Coronary artery (tissue), 2 donors: ENCODE measurements at regions not wholly inside any gene's neighbourhood (a gene's known extent, or its start where the extent isn't known, plus 50 kb on each side); places are given as distances from the start of the nearest gene placed in this dataset.

Experiments
- DNase-seq: peaks from one replicate; pipeline ENCODE4 v3.0.0-alpha.2; 2017; ENCODE audit warnings: low spot score
- H3K27ac ChIP-seq, 2 donors: fragments of 200-600 bp; sonication (generic); one replicate each; pipeline ENCODE4 v1.5.1; 2016 to 2019
- H3K4me3 ChIP-seq: fragments of 200-600 bp; sonication (generic); 2 replicates; pipeline ENCODE4 v1.5.1; 2016; ENCODE audit warnings: mild to moderate bottlenecking, moderate library complexity
- TF ChIP-seq, protein P1 (sequence below): fragments of 200-600 bp; sonication (generic); IDR thresholded peaks from one replicate; pipeline ENCODE4 v1.5.1; 2019; ENCODE audit warnings: antibody characterized with exemption

DNA sequence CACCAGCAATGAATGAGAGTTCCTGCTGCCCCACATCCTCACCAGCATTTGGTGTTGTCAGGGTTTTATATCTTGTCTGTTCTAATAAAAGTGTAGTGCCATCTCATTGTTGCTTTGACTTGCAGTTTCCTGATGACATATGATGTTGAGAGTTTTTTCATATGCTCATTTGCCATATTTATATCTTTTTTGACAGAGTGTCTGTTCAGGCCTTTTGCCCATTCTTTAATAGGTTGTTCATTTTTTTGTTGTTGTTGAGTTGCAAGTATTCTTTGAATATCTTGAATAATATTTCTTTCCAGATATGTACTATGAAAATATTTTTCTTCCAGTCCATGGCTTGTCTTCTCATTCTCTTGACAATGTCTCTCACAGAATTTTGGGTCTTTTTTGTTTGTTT lies 111.7 kb upstream of the KCNJ15 start:
- Histone ChIP-seq H3K27ac (no peak overlapping the region), H3K4me3 (no peak overlapping the region)
- no peak for DNase-seq
- TF ChIP-seq, protein P1, sequence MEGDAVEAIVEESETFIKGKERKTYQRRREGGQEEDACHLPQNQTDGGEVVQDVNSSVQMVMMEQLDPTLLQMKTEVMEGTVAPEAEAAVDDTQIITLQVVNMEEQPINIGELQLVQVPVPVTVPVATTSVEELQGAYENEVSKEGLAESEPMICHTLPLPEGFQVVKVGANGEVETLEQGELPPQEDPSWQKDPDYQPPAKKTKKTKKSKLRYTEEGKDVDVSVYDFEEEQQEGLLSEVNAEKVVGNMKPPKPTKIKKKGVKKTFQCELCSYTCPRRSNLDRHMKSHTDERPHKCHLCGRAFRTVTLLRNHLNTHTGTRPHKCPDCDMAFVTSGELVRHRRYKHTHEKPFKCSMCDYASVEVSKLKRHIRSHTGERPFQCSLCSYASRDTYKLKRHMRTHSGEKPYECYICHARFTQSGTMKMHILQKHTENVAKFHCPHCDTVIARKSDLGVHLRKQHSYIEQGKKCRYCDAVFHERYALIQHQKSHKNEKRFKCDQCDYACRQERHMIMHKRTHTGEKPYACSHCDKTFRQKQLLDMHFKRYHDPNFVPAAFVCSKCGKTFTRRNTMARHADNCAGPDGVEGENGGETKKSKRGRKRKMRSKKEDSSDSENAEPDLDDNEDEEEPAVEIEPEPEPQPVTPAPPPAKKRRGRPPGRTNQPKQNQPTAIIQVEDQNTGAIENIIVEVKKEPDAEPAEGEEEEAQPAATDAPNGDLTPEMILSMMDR = no peak

DNA sequence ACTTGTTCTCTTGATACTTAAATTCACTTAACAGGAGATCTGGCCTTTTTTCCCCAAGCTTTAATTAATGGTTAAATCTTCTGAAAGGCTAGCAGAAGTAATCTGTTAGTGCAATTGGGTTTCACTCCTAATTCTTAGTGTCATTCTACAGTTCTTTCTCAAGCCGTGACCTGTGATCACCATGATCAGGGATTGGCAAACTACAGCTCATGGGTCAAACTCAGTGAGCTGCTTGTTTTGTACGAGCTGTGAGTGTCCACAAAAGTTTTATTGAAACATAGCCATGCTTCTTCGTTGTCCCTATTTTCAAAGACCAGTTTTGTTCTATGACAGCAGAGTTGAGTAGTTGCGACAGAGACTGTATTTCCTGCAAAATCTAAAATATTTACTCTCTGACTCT lies 109.4 kb upstream of the KCNJ15 start:
- Histone ChIP-seq H3K27ac (no peak overlapping the region), H3K4me3 (no peak overlapping the region)
- DNase-seq = no peak
- TF ChIP-seq, protein P1 = no peak

DNA sequence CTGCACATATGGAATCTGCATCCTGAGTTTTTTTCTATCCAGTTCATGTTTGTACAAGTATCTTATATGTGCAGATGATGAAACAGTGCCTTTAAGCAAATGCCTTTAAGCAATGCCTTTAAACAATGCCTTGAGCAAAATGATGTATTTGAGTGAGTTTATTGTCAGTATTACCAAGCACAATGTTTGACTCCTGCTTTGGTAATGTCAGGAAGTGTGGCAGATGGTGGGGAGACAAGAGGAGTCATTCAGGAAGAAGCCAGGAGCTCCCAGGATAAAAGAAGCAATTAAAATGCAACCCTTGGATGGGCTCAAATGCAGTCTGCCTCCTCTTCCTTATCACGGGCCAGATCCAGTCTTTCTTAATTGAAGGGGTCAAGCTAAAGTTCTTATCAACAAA lies 108.7 kb upstream of the KCNJ15 start:
- no peak overlapping the region for H3K27ac ChIP-seq
- TF ChIP-seq, protein P1 = no peak
- DNase-seq = no peak

DNA sequence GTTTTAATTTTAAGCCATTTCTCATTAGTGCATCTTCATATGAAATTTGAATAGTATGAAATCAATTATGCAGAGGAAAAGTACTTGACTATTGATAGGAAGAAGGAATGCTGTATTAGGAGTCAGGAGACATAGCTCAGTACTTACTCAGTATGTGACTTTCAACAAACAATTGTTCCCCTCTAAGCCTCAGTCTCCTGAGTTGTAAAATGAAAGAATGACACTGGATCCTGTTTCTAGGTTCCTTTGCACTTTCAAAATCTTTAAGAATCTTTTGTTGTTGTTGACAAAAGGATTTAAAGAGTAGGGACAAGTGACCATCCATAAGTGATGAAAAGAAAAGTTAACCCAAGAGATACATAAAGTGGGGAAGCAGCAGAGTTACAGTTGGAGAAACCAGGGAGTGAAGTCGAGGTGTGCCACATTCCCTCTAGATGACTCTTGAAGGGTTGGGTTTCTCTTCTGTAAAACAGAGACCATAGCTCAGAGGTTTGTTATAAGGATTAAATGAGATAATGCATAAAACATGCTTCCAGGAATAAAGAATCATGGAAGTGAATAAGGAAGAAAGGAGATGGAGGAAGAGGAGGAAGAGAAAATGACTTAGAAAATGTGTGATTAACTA lies 105.7 kb upstream of the KCNJ15 start:
- Histone ChIP-seq H3K27ac (no peak overlapping the region), H3K4me3 (no peak overlapping the region)
- TF ChIP-seq, protein P1 = no peak
- DNase-seq = no peak

More for the DNA sequence above, 108.7 kb upstream of the KCNJ15 start:
- no peak overlapping the region for H3K4me3 ChIP-seq

DNA sequence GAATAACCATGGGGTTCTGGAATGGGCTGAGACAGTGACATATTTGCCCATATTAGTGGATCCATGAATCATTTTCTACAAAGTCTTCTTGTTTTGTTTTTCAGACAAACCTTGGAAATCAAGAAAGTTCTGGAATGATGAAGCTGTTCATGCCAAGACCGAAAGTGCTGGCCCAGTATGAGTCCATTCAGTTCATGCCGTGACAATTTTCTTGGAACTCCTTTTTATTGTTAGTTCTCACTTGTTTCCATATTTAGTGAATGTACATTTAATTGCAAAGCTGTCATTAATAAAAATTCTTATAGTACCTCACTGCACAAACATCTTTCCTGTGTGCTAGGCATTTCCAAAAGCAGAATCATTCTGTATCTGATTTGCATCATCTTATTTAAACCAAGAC lies 100.6 kb upstream of the KCNJ15 start:
- H3K4me3 ChIP-seq = no peak overlapping the region
- no peak overlapping the region for H3K27ac ChIP-seq
- TF ChIP-seq, protein P1 = no peak
- no peak for DNase-seq

DNA sequence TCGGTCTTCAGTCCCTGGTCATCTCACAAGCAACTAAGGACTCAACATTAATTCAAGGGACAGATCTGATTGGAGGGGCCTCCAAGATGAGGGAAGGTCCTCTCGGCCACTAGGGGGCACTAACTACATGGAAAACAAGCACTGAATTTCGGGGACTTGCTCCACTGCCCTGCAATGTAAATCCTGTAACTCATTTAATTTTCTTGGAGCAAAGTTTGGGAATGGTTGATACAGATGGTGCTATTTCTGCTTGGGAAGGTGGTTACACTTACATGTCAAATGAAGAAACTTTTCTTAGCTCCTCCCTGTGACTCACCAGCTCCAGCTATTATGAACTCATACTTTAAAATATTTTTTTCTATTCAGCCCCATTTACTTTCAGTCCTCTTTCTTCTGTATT lies 97.4 kb upstream of the KCNJ15 start:
- no peak overlapping the region for H3K27ac ChIP-seq
- TF ChIP-seq, protein P1 = peak; percentile 47
- no peak for DNase-seq
- no peak overlapping the region for H3K4me3 ChIP-seq

DNA sequence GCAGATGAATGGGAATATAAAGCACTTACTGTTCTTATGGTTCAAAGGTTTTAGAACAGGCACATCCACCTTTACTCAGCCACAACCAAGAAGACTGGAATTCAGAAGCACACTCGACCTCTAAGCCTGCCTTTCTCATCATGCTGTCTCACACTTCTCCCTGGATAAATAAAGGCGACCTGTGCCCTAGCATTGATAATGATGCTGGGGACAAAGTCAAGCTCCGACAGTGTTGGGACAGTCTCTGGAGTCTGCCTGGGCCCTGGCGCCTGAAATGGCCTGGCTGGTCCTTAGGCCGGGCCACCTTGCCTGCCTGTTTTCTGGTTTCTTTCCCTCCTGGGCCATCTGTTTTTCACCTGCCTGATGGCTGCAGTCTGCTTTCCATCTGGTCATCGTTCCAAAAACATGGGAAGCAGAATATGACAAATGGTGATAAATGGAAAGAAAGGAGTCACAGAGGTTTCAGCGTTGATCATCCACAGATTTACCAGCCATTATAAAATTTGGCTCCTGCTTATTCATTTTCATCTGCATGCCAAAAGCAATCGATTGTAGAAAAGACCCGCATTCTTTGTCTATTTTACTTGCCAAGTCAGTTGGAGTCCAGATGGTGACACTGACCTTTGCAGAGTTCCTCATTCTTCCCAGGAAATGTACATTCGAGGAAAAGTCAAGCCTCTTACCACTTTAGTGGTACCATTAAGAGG lies 91.2 kb upstream of the KCNJ15 start:
- TF ChIP-seq, protein P1 = no peak
- Histone ChIP-seq H3K4me3 (no peak overlapping the region), H3K27ac (no peak overlapping the region)
- DNase-seq = no peak
